ENCODE measurements at regions not wholly inside any gene's neighbourhood (a gene's known extent, or its start where the extent isn't known, plus 50 kb on each side); places are given as distances from the start of the nearest gene placed in this dataset.

GRCh38 chr7:114760477-114760876 lies 161.4 kb upstream of the MDFIC start:
- Histone ChIP-seq H3K27ac (ENCODE audit: low read length) (no peak overlapping the region), H3K4me2 (ENCODE audit: low read depth, low read length) (no peak overlapping the region), H4K20me1 (ENCODE audit: insufficient read depth, low read length) (no peaks in the 10 kb centered on the region), H3K4me3 (ENCODE audit: low read length) (no peak overlapping the region), H3K9ac (ENCODE audit: low read length) (no peak overlapping the region), H3K4me1 (ENCODE audit: low read length) (no peaks in the 10 kb centered on the region), H3F3A (ENCODE audit: insufficient read depth, low read length) (no peaks in the 10 kb centered on the region), H3K79me2 (ENCODE audit: low read length) (no peaks in the 10 kb centered on the region), H3K36me3 (replicated peaks; ENCODE audit: insufficient read depth, low read length) (no peaks in the 10 kb centered on the region), H3K9me2 (replicated peaks; ENCODE audit: insufficient read depth, low read length) (no peaks in the 10 kb centered on the region), H3K9me3 (replicated peaks; ENCODE audit: insufficient read depth, low read length) (no peaks in the 10 kb centered on the region), H2AFZ (ENCODE audit: low read length) (no peak overlapping the region), H3K27me3 (replicated peaks; ENCODE audit: insufficient read depth, low read length) (no peaks in the 10 kb centered on the region)
- no peak for DNase-seq
- TF ChIP-seq CTCF (IDR thresholded peaks at IDR 0.05; ENCODE audit: low read length) (no peak), EZH2 (optimal IDR thresholded peaks at IDR 0.05; ENCODE audit: low read depth, low read length) (no peak), EZH2phosphoT487 (IDR thresholded peaks at IDR 0.05; ENCODE audit: low read length) (no peak)

GRCh38 chr7:114761973-114762372 lies 159.9 kb upstream of the MDFIC start:
- H4K20me1 ChIP-seq (ENCODE audit: insufficient read depth, low read length) = no peaks in the 10 kb centered on the region
- no peak for DNase-seq
- H3K36me3 ChIP-seq (replicated peaks; ENCODE audit: insufficient read depth, low read length) = no peaks in the 10 kb centered on the region
- no peak overlapping the region for H3K27ac ChIP-seq (ENCODE audit: low read length)
- no peaks in the 10 kb centered on the region for H3K9me3 ChIP-seq (replicated peaks; ENCODE audit: insufficient read depth, low read length)
- no peaks in the 10 kb centered on the region for H3K4me1 ChIP-seq (ENCODE audit: low read length)
- no peaks in the 10 kb centered on the region for H3K9me2 ChIP-seq (replicated peaks; ENCODE audit: insufficient read depth, low read length)
- no peak overlapping the region for H3K9ac ChIP-seq (ENCODE audit: low read length)
- no peaks in the 10 kb centered on the region for H3F3A ChIP-seq (ENCODE audit: insufficient read depth, low read length)
- H3K4me2 ChIP-seq (ENCODE audit: low read depth, low read length) = no peak overlapping the region
- no peaks in the 10 kb centered on the region for H3K79me2 ChIP-seq (ENCODE audit: low read length)
- TF ChIP-seq EZH2 (optimal IDR thresholded peaks at IDR 0.05; ENCODE audit: low read depth, low read length) (no peak), CTCF (IDR thresholded peaks at IDR 0.05; ENCODE audit: low read length) (no peak), EZH2phosphoT487 (IDR thresholded peaks at IDR 0.05; ENCODE audit: low read length) (no peak)
- no peak overlapping the region for H3K4me3 ChIP-seq (ENCODE audit: low read length)
- H3K27me3 ChIP-seq (replicated peaks; ENCODE audit: insufficient read depth, low read length) = no peaks in the 10 kb centered on the region
- H2AFZ ChIP-seq (ENCODE audit: low read length) = no peak overlapping the region

GRCh38 chr7:114765331-114766040 lies 156.4 kb upstream of the MDFIC start:
- no peaks in the 10 kb centered on the region for H4K20me1 ChIP-seq (ENCODE audit: insufficient read depth, low read length)
- no peak overlapping the region for H3K27ac ChIP-seq (ENCODE audit: low read length)
- H3K79me2 ChIP-seq (ENCODE audit: low read length) = no peaks in the 10 kb centered on the region
- H3K9ac ChIP-seq (ENCODE audit: low read length) = no peak overlapping the region
- no peaks in the 10 kb centered on the region for H3K36me3 ChIP-seq (replicated peaks; ENCODE audit: insufficient read depth, low read length)
- no peaks in the 10 kb centered on the region for H3F3A ChIP-seq (ENCODE audit: insufficient read depth, low read length)
- no peaks in the 10 kb centered on the region for H3K4me1 ChIP-seq (ENCODE audit: low read length)
- no peak overlapping the region for H3K4me2 ChIP-seq (ENCODE audit: low read depth, low read length)
- H3K9me3 ChIP-seq (replicated peaks; ENCODE audit: insufficient read depth, low read length) = no peaks in the 10 kb centered on the region
- H3K4me3 ChIP-seq (ENCODE audit: low read length) = no peak overlapping the region
- TF ChIP-seq EZH2phosphoT487 (IDR thresholded peaks at IDR 0.05; ENCODE audit: low read length) = no peak
- H2AFZ ChIP-seq (ENCODE audit: low read length) = no peak overlapping the region
- H3K9me2 ChIP-seq (replicated peaks; ENCODE audit: insufficient read depth, low read length) = no peaks in the 10 kb centered on the region
- H3K27me3 ChIP-seq (replicated peaks; ENCODE audit: insufficient read depth, low read length) = no peaks in the 10 kb centered on the region
- DNase-seq = no peak

- no peak overlapping the region for H3K27ac ChIP-seq (ENCODE audit: low read length)
- no peaks in the 10 kb centered on the region for H3K4me1 ChIP-seq (ENCODE audit: low read length)
- no peak overlapping the region for H3K4me3 ChIP-seq (ENCODE audit: low read length)
- H3F3A ChIP-seq (ENCODE audit: insufficient read depth, low read length) = no peaks in the 10 kb centered on the region
- H3K9ac ChIP-seq (ENCODE audit: low read length) = no peak overlapping the region
- H4K20me1 ChIP-seq (ENCODE audit: insufficient read depth, low read length) = no peaks in the 10 kb centered on the region
- H2AFZ ChIP-seq (ENCODE audit: low read length) = no peak overlapping the region
- H3K27me3 ChIP-seq (replicated peaks; ENCODE audit: insufficient read depth, low read length) = no peaks in the 10 kb centered on the region
- H3K79me2 ChIP-seq (ENCODE audit: low read length) = no peaks in the 10 kb centered on the region
- H3K9me3 ChIP-seq (replicated peaks; ENCODE audit: insufficient read depth, low read length) = no peaks in the 10 kb centered on the region
- no peaks in the 10 kb centered on the region for H3K36me3 ChIP-seq (replicated peaks; ENCODE audit: insufficient read depth, low read length)
- TF ChIP-seq EZH2 (optimal IDR thresholded peaks at IDR 0.05; ENCODE audit: low read depth, low read length) (no peak), EZH2phosphoT487 (IDR thresholded peaks at IDR 0.05; ENCODE audit: low read length) (no peak), CTCF (IDR thresholded peaks at IDR 0.05; ENCODE audit: low read length) (no peak)
- H3K9me2 ChIP-seq (replicated peaks; ENCODE audit: insufficient read depth, low read length) = no peaks in the 10 kb centered on the region
- H3K4me2 ChIP-seq (ENCODE audit: low read depth, low read length) = no peak overlapping the region
- no peak for DNase-seq
Observed at GRCh38 chr7:114766041-114766356, 155.9 kb upstream of the MDFIC start.
